GM12878 (cell line): ENCODE measurements at regions not wholly inside any gene's neighbourhood (a gene's known extent, or its start where the extent isn't known, plus 50 kb on each side); places are given as distances from the start of the nearest gene placed in this dataset.

Experiments
- ATAC-seq: fragments of 200-7000 bp; cut with Tn5 transposase; 3 replicates; pipeline ENCODE4 v1.9.1; 2020; ENCODE audit warnings: mild to moderate bottlenecking, moderate library complexity
- BruUV-seq: library from RNA; stranded (reverse); fragments of 400-500 nt; replicated peaks from 2 replicates; lab custom pipeline; 2021; lab: Mats Ljungman, UMichigan
- CTCF ChIA-PET: fragments of 300-600 bp; sonication (Branson Sonifier 250); formaldehyde crosslinking; extraction: SDS; loops from one replicate; lab custom pipeline; 2021; ENCODE audit warnings: inconsistent platforms; lab: Yijun Ruan, JAX
- POLR2A ChIA-PET: fragments of 350-600 bp; formaldehyde crosslinking; extraction: SDS; loops from one replicate; lab custom pipeline; 2021; ENCODE audit warnings: inconsistent platforms; lab: Charles Lee
- RAD21 ChIA-PET: fragments of 300-600 bp; sonication (Branson Sonifier 250); formaldehyde crosslinking; loops from one replicate; lab custom pipeline; 2023; ENCODE audit warnings: antibody characterized with exemption; ENCODE audit not compliant: unreplicated experiment; lab: Charles Lee
- SMC1A ChIA-PET: fragments of 300-600 bp; sonication (Branson Sonifier 250); formaldehyde crosslinking; loops from one replicate; lab custom pipeline; 2023; ENCODE audit not compliant: unreplicated experiment, uncharacterized antibody; lab: Charles Lee
- DNase-seq: peaks from one replicate; pipeline ENCODE4 v3.0.0-alpha.2; 2011; ENCODE audit warnings: low read depth, low spot score
- FAIRE-seq: peaks from 3 replicates; lab custom pipeline; 2011; peaks lifted over from hg19 to GRCh38; lab: Jason Lieb, UNC
- H2AFZ ChIP-seq: 2 replicates; pipeline ENCODE4 v1.6.0; 2011; ENCODE audit warnings: low read depth, low read length, control low read depth; ENCODE audit not compliant: control insufficient read depth
- H3K27ac ChIP-seq: 2 replicates; pipeline ENCODE4 v1.5.1; 2011; ENCODE audit warnings: control low read depth; ENCODE audit not compliant: control insufficient read depth, insufficient read depth
- H3K27me3 ChIP-seq, 2 experiments: replicated peaks in 1 of 2; 2 replicates each; pipeline versions ENCODE4 v1.6.0 to v1.6.1; 2011; ENCODE audit warnings: low read length in 1 of 2; ENCODE audit not compliant: control insufficient read depth in 2 of 2, insufficient read depth in 2 of 2
- H3K36me3 ChIP-seq, 2 experiments: 2 replicates each; pipeline ENCODE4 v1.5.1; 2011; ENCODE audit warnings: low read length in 1 of 2; ENCODE audit not compliant: control insufficient read depth in 2 of 2, insufficient read depth in 2 of 2
- H3K4me1 ChIP-seq: 2 replicates; pipeline ENCODE4 v1.6.1; 2011; ENCODE audit warnings: mild to moderate bottlenecking, low read length, moderate library complexity, mixed read lengths; ENCODE audit not compliant: control insufficient read depth, insufficient read depth
- H3K4me2 ChIP-seq: 2 replicates; pipeline ENCODE4 v1.6.0; 2011; ENCODE audit warnings: control low read depth; ENCODE audit not compliant: control insufficient read depth, insufficient read depth
- H3K4me3 ChIP-seq: fragments of 200-600 bp; sonication (generic); 2 replicates; pipeline ENCODE4 v1.5.1; 2016
- H3K79me2 ChIP-seq: 2 replicates; pipeline ENCODE4 v1.6.0; 2011; ENCODE audit warnings: low read length; ENCODE audit not compliant: control insufficient read depth, insufficient read depth
- H3K9ac ChIP-seq: 2 replicates; pipeline ENCODE4 v1.8.0; 2011; ENCODE audit warnings: low read length, control low read depth, mixed read lengths; ENCODE audit not compliant: control insufficient read depth, insufficient read depth
- H3K9me3 ChIP-seq: replicated peaks from 3 replicates; pipeline ENCODE4 v1.5.1; 2011; ENCODE audit warnings: mild to moderate bottlenecking, low read length; ENCODE audit not compliant: control insufficient read depth, insufficient read depth
- H4K20me1 ChIP-seq: 2 replicates; pipeline ENCODE4 v1.6.0; 2011; ENCODE audit not compliant: control insufficient read depth, insufficient read depth
- KLF5 ChIP-seq: fragments of 450-650 bp; IDR thresholded peaks from 2 replicates; pipeline ENCODE4 v1.6.1; 2014; ENCODE audit warnings: mild to moderate bottlenecking; ENCODE audit not compliant: partially characterized antibody
- MTA2 ChIP-seq: fragments of 450-650 bp; IDR thresholded peaks from 2 replicates; pipeline ENCODE4 v1.6.1; 2016; ENCODE audit warnings: low read depth, mild to moderate bottlenecking, moderate library complexity
- NFYA ChIP-seq: IDR thresholded peaks from 2 replicates; pipeline ENCODE4 v1.6.1; 2011; ENCODE audit warnings: low read depth, mild to moderate bottlenecking, low read length, improper control_type of control experiment, borderline replicate concordance
- RFX5 ChIP-seq: IDR thresholded peaks from 2 replicates; pipeline ENCODE4 v1.6.1; 2011; ENCODE audit warnings: low read depth, low read length, improper control_type of control experiment
- SREBF2 ChIP-seq: IDR thresholded peaks from 2 replicates; pipeline ENCODE4 v1.6.1; 2012; ENCODE audit warnings: mild to moderate bottlenecking, low read length
- SUPT20H ChIP-seq: IDR thresholded peaks from 2 replicates; pipeline ENCODE4 v1.6.1; 2011; ENCODE audit warnings: low read depth, mild to moderate bottlenecking, low read length, moderate library complexity, borderline replicate concordance; ENCODE audit not compliant: control insufficient read depth
- ZNF207 ChIP-seq: fragments of 450-650 bp; IDR thresholded peaks from 2 replicates; pipeline ENCODE4 v1.6.1; 2014; ENCODE audit warnings: antibody characterized with exemption, mild to moderate bottlenecking, borderline replicate concordance
- WGBS: methylation state at CpG from one replicate; pipeline ENCODE4 v1.1.6; 2016; ENCODE audit warnings: low lambda C conversion rate; ENCODE audit not compliant: insufficient replicate concordance, insufficient coverage; ENCODE audit errors: missing lambda C conversion rate; 5-methylcytosine and 5-hydroxymethylcytosine counted together
- in situ Hi-C: fragments of 300-500 bp; cut with MboI; formaldehyde crosslinking; loops from 9 replicates; pipeline ENCODE4 v1.14.3; 2018; ENCODE audit warnings: mixed read lengths
- intact Hi-C: fragments of 100-400 bp; cut with micrococcal nuclease; formaldehyde crosslinking; loops from one replicate; pipeline ENCODE4 v1.14.2; 2022; ENCODE audit not compliant: unreplicated experiment
- TF ChIP-seq, protein P1 (sequence below): IDR thresholded peaks from 2 replicates; pipeline ENCODE4 v1.6.1; 2012; ENCODE audit warnings: low read length, inconsistent platforms
- TF ChIP-seq, protein P2 (sequence below): IDR thresholded peaks from 2 replicates; pipeline ENCODE4 v1.6.1; 2012; ENCODE audit warnings: mild to moderate bottlenecking, low read depth, low read length
- TF ChIP-seq, protein P3 (sequence below): fragments of 450-650 bp; IDR thresholded peaks from 2 replicates; pipeline ENCODE4 v1.6.1; 2017; ENCODE audit warnings: borderline replicate concordance
- TF ChIP-seq, protein P4 (sequence below): fragments of 150-350 bp; IDR thresholded peaks from 2 replicates; pipeline ENCODE4 v1.6.1; 2014; ENCODE audit warnings: mild to moderate bottlenecking, low read depth, low read length
- TF ChIP-seq, protein P5 (sequence below): fragments of 150-350 bp; IDR thresholded peaks from 2 replicates; pipeline ENCODE4 v1.6.1; 2016; ENCODE audit warnings: low read depth, low read length

DNA sequence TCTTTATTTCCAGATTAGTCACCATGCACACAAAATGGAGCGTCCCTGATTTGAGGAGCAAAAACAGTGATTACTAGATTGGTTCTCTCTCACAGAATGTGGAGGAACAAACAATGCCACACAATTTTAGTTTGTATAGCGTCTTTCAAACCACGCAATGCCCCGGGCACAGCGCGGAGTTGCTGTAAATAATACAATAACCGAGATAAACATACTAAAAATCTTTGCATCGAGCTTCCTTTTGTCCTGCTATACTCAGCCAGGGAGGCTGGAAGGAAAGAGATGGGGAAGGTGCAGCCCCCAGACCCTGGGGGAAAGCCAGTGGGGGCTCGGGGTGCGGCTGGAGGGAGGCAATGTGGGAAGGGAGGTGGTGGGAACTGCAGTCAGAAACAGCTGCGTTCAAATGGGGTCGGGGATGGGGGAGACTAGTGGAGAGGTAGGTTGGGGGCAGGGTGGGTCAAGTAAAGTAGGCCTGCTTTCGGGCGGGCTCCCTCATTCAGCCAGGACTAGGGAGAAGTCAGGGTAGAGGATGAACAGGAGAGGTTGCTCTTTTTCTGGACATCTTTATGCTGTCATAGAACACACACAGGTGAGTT is 366.3 kb downstream of the RPS6KC1 start:
- no peak overlapping the region for H3K4me2 ChIP-seq
- H3K27ac ChIP-seq: no peak overlapping the region
- ChIA-PET POLR2A (no interaction called here), SMC1A (no interaction called here), CTCF (no interaction called here), RAD21 (no interaction called here)
- no peaks in the 10 kb centered on the region; the same call in 1 of the 2 replicates for H4K20me1 ChIP-seq
- no peaks in the 10 kb centered on the region for H3K79me2 ChIP-seq
- FAIRE-seq (no peak), ATAC-seq (no peak), DNase-seq (no peak)
- intact Hi-C loops: no loop called here
- TF ChIP-seq, protein P1, sequence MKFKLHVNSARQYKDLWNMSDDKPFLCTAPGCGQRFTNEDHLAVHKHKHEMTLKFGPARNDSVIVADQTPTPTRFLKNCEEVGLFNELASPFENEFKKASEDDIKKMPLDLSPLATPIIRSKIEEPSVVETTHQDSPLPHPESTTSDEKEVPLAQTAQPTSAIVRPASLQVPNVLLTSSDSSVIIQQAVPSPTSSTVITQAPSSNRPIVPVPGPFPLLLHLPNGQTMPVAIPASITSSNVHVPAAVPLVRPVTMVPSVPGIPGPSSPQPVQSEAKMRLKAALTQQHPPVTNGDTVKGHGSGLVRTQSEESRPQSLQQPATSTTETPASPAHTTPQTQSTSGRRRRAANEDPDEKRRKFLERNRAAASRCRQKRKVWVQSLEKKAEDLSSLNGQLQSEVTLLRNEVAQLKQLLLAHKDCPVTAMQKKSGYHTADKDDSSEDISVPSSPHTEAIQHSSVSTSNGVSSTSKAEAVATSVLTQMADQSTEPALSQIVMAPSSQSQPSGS: no peak
- TF ChIP-seq, protein P2, sequence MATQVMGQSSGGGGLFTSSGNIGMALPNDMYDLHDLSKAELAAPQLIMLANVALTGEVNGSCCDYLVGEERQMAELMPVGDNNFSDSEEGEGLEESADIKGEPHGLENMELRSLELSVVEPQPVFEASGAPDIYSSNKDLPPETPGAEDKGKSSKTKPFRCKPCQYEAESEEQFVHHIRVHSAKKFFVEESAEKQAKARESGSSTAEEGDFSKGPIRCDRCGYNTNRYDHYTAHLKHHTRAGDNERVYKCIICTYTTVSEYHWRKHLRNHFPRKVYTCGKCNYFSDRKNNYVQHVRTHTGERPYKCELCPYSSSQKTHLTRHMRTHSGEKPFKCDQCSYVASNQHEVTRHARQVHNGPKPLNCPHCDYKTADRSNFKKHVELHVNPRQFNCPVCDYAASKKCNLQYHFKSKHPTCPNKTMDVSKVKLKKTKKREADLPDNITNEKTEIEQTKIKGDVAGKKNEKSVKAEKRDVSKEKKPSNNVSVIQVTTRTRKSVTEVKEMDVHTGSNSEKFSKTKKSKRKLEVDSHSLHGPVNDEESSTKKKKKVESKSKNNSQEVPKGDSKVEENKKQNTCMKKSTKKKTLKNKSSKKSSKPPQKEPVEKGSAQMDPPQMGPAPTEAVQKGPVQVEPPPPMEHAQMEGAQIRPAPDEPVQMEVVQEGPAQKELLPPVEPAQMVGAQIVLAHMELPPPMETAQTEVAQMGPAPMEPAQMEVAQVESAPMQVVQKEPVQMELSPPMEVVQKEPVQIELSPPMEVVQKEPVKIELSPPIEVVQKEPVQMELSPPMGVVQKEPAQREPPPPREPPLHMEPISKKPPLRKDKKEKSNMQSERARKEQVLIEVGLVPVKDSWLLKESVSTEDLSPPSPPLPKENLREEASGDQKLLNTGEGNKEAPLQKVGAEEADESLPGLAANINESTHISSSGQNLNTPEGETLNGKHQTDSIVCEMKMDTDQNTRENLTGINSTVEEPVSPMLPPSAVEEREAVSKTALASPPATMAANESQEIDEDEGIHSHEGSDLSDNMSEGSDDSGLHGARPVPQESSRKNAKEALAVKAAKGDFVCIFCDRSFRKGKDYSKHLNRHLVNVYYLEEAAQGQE: no peak
- TF ChIP-seq, protein P3, sequence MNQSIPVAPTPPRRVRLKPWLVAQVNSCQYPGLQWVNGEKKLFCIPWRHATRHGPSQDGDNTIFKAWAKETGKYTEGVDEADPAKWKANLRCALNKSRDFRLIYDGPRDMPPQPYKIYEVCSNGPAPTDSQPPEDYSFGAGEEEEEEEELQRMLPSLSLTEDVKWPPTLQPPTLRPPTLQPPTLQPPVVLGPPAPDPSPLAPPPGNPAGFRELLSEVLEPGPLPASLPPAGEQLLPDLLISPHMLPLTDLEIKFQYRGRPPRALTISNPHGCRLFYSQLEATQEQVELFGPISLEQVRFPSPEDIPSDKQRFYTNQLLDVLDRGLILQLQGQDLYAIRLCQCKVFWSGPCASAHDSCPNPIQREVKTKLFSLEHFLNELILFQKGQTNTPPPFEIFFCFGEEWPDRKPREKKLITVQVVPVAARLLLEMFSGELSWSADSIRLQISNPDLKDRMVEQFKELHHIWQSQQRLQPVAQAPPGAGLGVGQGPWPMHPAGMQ: no peak
- TF ChIP-seq, protein P4, sequence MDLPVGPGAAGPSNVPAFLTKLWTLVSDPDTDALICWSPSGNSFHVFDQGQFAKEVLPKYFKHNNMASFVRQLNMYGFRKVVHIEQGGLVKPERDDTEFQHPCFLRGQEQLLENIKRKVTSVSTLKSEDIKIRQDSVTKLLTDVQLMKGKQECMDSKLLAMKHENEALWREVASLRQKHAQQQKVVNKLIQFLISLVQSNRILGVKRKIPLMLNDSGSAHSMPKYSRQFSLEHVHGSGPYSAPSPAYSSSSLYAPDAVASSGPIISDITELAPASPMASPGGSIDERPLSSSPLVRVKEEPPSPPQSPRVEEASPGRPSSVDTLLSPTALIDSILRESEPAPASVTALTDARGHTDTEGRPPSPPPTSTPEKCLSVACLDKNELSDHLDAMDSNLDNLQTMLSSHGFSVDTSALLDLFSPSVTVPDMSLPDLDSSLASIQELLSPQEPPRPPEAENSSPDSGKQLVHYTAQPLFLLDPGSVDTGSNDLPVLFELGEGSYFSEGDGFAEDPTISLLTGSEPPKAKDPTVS: no peak
- no peak for TF ChIP-seq ZNF207
- no peak for TF ChIP-seq SUPT20H
- no peak for TF ChIP-seq KLF5
- TF ChIP-seq NFYA: no peak
- TF ChIP-seq, protein P5, sequence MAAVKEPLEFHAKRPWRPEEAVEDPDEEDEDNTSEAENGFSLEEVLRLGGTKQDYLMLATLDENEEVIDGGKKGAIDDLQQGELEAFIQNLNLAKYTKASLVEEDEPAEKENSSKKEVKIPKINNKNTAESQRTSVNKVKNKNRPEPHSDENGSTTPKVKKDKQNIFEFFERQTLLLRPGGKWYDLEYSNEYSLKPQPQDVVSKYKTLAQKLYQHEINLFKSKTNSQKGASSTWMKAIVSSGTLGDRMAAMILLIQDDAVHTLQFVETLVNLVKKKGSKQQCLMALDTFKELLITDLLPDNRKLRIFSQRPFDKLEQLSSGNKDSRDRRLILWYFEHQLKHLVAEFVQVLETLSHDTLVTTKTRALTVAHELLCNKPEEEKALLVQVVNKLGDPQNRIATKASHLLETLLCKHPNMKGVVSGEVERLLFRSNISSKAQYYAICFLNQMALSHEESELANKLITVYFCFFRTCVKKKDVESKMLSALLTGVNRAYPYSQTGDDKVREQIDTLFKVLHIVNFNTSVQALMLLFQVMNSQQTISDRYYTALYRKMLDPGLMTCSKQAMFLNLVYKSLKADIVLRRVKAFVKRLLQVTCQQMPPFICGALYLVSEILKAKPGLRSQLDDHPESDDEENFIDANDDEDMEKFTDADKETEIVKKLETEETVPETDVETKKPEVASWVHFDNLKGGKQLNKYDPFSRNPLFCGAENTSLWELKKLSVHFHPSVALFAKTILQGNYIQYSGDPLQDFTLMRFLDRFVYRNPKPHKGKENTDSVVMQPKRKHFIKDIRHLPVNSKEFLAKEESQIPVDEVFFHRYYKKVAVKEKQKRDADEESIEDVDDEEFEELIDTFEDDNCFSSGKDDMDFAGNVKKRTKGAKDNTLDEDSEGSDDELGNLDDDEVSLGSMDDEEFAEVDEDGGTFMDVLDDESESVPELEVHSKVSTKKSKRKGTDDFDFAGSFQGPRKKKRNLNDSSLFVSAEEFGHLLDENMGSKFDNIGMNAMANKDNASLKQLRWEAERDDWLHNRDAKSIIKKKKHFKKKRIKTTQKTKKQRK: no peak
- no peak for TF ChIP-seq SREBF2
- TF ChIP-seq RFX5: no peak
- no peak for TF ChIP-seq MTA2
- no TSS peak for BruUV-seq
- no peaks in the 10 kb centered on the region for H3K9me3 ChIP-seq
- in situ Hi-C loops: no loop called here
- H2AFZ ChIP-seq: no peak overlapping the region
- H3K27me3 ChIP-seq: peaks cover 0 to 2% of the 10 kb centered on the region in 2 experiments; a peak in 1 of 4 replicates
- H3K4me3 ChIP-seq: no peak overlapping the region
- H3K9ac ChIP-seq: no peak overlapping the region
- 49% methylated on average over 12 of the region's 14 CpGs for WGBS
- H3K4me1 ChIP-seq: no peaks in the 10 kb centered on the region
- H3K36me3 ChIP-seq: no peaks in the 10 kb centered on the region
